CD4-positive, alpha-beta T cell treated with Interleukin-10 for 1 hour (primary cell): ENCODE measurements at regions not wholly inside any gene's neighbourhood (a gene's known extent, or its start where the extent isn't known, plus 50 kb on each side); places are given as distances from the start of the nearest gene placed in this dataset.

ENCODE experiments used
- DNase-seq: peaks from one replicate; pipeline ENCODE4 v3.0.0-alpha.2; 2020

GRCh38 chr2:126774761-126775160 lies 118.8 kb downstream of the GYPC start:
- DNase-seq: no peak

DNA sequence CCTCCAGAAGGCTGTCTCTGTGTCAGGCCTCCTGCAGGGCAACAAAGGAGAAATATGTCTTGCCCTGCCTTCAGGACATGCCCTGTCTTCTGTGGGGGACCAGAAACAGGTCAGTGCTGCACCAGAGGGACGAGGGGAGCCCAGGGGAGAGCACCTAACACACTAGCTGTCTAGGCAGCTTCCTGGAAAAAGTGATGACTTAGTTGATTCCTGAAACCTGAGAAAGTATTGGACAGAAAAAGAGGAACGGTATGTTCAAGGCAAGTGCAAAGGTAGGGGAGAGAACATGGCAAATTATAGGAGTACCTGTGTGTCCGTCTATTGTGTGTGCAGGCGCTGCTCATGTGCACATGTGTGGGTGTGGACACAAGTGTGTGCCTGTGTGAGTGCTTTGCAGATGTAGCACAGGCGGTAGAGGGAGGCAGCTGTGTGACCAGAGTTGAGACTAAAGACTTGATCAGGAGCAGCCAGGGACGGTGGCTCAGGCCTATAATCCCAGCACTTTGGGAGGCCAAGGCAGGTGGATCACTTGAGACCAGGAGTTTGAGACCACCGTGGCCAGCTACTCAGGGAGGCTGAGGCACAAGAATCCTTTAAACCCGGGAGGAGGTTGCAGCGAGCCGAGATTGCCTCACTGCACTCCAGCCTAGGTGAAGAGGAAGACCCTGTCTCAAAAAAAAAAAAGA lies 119.5 kb downstream of the GYPC start:
- DNase-seq: no peak

GRCh38 chr2:126776255-126776654 lies 120.3 kb downstream of the GYPC start:
- DNase-seq: no peak

DNA sequence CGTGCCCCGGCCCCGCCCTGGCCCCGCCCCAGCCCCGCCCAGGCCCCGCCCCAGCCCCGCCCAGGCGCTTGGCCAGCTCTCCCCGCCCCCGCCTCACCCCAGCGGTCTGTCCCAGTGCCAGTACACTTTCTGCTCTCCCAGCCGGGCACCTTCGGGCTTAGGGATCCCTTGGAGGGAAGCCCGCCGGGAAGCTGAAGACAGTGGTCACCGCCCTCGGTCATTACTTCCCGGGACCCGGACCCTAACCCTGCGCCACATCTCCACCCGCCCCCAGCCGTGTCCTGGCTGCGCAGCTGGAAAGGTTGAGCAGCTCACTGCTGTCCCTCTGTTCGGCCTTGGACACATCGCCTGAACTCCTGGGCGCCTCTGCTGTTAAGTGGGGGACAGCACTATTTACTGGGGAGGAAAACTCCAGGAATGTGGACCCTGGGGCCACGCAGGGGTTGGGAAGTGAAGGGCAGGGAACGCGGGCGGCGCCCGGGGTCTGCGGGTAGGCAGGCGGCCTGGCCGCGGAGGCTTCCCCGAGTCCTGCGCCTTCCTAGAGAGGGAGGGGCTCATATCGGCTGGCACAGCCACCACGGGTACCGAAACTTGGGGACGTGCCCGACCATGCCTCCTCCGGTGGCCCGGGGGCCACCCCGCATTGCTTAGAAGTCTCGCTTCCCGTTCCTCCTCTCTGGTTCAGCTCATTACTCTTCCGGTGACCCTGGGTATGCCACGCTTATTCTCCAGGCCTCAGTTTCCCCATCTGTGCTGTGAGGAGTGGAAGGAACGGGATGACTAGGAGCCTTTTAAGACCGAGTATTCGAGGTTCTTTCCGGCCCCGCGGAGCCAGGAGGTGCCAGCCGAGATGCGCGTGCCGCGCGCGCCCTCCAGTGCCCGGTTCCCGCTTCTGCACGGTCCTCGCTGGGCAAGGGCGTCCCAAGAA lies 121.0 kb downstream of the GYPC start:
- DNase-seq: peak; percentile 80

DNA sequence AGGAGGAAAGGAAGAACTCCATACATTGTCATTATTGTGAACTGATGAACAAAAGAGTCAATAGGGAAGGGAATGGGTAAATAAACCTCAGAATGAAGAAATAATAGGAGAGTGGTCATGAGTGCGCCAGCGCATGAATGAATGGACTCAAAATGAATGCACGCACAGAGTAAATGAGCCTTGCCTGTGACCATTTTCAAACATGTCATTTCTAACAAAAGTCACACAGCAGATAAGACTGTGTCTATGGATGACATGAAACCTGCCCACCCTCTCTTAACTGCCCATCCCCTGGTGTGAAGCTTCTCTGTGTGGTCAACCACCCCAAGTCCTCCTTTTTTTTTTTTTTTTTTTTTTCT lies 121.1 kb upstream of the TEX51 start:
- no peak for DNase-seq

DNA sequence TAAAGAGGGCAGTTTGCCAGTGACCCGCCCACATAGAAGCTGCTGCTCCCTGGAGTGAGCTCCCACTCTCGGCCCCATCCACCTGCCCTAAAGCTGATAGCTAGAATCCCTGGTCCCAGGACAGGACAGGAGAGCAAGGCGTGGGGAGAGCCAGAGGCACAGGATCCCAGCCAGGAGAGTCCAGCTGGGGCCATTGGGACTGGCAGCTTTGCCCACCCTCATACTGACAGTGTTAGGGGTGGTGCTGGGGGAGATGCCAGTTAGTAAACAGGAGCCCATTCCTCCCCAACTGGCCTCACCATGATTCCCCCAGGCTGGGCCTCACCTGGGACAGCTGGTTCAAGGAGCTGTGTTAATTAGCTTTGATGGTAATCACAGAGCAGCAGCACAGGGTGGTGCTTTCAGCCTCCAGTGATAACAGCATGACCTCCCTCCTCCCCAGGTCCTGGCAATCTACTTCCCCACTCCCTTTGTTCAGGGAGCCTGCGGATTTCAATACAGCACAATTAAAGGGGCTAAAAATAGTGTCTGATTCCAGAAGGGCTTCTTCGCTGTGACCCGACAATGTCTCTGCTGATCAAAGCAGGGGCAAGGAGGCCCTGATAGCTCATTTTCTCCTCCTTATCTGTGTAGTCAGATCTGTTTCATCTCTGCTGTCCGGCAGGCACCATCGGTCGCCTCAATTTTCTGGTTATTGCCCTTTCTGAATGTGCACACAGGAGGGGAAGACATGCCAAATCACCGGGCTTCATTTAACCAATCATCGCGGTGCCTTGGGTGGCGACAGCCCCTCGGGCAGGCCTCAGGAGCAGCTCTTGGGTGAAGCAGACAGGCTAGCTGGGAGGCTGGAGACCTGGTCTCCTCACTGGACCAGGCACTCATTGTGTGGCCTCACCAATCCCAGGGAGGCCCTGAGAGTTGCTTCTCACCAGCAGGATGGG lies 119.9 kb upstream of the TEX51 start:
- DNase-seq: no peak

DNA sequence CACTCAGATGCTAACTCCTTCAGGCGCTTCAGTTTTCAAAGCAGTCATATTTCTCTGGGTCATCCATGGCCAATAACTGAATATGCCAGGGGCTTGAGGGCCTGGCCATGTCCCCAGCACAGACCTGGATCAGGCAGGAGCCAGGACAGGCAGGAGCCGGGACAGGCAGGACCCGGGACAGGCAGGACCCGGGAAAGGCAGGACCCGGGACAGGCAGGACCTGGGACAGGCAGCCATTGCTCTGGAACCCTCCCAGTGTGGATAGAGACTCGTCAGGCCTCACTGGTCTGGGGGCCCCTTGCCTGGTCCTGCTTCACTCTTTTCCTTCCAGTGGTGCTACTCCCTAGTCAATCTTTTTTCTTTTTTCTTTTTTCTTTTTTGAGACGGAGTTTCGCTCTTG lies 117.5 kb upstream of the TEX51 start:
- no peak for DNase-seq

DNA sequence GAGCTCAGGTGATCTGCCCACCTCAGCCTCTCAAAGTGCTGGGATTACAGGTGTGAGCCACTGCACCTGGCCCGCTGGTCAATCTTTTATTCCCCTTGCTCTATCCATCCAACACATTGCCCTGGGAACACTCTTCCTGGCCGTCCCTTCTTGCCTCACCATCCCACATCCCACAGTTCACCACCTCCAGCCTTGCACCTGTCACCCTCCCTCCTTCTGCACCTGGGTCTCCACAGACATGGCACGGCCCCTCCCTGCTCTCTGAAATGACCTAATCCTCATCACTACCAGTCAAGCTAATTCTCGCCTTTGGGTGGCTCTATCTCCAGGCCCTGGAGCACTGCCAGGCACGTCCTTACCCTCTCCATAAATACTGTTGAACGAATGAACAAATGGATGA lies 116.9 kb upstream of the TEX51 start:
- DNase-seq: no peak

DNA sequence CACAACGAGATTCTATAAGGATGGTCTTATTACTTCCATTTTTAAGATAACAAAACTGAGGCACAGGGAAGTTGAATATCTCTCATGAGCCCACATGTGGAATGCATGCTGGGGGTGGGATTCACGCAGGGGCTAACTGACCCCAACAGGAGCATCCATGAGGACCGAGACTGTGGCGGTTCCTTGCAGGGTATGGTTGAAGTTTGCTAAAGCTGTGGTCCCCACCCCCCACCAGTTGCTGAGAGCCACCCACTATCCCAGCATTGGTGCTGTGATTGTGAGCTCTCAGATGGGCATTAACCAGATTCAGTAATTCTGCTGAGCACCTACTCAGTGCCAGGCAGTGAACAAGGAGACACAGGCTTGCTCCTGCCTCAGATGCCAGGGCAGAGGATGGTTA lies 116.0 kb upstream of the TEX51 start:
- no peak for DNase-seq

GRCh38 chr2:126783341-126783740 lies 115.3 kb upstream of the TEX51 start:
- no peak for DNase-seq

DNA sequence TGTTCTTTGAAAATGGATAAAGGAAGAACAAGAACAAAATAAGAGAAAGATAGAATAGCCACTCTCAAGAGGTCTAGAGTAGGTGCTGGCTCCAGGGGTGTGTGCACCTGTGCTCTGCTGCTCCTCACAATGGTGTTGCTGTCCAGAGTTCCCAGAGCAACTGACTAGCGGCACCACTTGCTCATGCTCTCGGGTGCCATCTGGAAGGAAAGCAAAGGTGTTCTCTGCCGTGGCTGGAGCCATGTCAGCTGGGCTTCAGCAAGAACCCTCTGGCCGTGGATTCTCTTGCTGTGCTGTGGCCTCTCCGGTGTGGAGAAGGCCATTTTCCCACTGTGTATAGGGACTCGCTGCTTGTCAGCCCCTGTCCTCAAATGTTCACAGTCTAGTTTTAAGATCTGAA lies 114.6 kb upstream of the TEX51 start:
- DNase-seq: no peak

DNA sequence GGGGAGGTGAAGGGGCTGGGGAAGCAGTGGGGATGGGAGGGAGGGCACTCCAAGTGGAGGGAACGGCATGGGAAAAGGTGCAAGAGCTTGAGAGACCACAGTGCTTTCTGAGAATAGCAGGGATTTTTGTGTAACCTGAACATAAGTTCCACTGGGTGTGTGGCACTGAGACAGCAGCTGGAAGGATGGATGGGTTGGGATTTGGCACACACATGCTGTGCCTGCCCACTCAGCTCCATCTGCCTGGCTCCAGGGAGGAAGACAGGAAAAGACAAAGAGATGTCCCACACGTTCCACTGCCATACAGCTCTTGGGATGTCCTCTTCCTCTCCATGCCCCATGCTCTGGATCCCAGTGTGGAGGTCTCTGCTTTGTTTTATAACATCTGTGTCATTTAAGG lies 114.1 kb upstream of the TEX51 start:
- no peak for DNase-seq

- DNase-seq: no peak
These were observed 113.5 kb upstream of the TEX51 start for GRCh38 chr2:126785236-126785635.

GRCh38 chr2:126785862-126786261 lies 112.8 kb upstream of the TEX51 start:
- DNase-seq: no peak

DNA sequence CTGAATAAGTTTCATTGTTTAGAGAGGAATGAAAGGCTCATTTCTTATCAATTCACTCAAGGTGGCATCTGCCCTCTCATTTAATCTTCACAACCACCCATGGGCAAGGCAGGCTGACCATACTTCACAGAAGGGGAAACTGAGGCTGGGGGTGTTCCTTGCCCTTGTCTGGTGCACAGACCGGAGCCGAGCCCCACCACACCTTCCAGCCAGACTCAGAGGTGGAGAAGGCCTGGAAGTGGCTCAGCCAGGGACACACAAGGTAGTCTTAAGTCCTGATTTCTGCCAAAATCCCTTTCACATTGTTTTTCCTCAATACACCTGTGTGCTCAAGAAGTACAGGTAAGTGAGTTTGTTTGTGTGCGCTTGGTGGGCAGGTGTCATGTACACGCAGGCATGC lies 111.9 kb upstream of the TEX51 start:
- no peak for DNase-seq

GRCh38 chr2:126787289-126787688 lies 111.4 kb upstream of the TEX51 start:
- DNase-seq: no peak

DNA sequence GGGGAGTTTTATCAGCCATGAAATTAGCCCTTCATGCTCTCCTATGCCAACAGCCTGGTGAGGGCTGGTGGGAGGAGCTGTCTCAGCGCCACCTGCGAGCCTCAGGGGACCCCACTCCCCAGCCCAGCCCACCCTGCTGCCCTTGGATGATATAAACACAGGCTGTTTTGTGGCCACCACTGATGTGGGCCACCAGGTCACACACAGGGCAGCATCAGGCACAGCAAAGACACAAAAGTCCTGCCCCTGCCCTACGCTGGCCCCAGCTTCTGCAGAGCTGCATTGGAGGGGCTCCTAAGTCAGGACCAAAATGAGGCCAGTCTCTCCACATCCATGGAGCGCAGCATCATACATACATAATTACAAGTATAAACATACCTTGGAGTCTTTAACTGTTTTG lies 110.6 kb upstream of the TEX51 start:
- no peak for DNase-seq

DNA sequence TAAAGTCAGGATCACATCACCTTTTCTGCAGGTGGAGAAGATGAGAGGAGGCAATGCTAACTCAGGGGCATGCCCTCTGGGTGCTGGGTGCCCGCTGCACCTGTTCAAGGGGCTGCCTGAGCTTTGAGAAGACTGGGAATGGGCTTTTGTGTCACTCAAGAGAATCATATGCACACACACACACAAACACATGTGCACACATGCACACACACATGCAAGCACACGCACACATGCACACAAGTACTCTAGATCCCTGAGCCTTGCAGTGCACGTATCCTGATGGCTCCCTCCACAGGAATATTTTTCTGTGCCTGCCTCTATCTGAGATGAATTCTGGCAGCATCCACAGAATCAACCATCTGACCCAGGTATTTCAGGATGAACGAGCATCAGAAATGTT lies 110.0 kb upstream of the TEX51 start:
- DNase-seq: no peak

DNA sequence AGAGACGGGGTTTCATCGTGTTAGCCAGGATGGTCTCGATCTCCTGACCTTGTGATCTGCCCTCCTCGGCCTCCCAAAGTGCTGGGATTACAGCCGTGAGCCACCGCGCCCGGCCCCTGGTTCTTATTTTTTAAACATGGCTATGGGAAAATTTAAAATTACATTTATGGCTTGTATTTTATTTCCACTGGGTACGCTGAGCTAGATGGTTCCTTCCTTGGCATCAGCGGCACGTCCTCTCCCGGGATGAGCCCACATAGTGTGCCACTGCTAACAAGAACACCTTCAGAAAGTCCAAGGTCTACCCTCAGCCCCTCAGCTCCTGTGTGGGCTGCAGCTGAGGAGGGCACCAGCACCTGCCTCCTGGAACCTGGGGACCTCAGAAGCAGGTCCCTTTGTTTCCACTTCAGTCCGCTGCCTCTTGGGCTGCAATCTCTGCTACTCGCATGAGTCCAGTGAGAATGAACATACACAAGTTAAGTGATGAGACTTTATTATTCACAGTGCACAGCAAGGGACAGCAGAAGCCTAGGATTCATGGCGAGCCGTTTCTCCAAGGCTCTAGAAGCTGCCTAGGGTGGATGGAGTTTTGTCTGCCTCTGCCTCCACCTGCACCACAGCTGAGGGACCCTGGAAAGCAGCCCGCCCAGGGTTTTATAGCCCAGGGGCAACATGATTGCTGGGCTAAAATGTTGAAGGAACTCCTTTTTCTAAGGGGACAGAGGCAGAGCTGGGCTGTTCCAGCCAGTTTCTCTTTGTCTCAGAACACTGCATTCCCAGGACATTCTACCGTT lies 107.5 kb upstream of the TEX51 start:
- no peak for DNase-seq

DNA sequence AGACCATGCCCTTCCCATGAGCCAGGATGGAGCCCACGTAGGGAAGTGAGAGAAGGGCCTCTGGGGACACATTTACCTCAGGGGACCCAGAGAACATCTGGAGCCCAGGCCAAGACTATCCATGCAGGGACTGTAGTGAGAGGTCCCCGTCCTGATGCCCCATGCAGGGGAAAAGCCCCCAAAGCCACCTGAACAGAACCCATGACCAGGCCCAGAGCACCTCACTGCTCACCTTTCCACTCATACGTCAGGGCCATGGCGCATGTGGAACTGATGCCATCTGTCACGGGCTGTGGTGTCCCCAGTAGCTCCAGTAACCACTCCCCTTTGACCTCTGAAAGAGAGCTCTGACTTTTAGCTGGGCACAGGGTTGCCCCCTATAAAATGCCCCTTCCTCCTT lies 106.5 kb upstream of the TEX51 start:
- no peak for DNase-seq

DNA sequence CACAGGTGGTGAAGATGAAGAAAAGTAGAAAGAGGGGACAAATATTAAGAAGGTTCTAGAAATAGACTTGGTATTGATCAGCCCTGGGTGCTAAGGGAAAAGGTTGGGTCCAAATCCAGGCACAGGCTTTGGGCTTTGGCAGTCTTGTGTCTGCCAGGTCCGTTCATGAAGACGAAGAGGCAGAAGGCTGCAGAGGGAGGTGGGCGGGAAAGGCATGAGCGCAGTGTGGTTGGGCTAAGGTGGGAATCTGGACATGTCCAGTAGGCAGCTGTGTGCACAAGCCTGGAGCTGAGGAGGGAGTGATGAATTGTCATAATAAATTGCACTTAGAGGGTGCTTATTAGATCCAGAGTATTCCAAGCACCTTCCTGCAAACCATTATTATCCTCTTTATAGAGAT lies 105.7 kb upstream of the TEX51 start:
- no peak for DNase-seq

DNA sequence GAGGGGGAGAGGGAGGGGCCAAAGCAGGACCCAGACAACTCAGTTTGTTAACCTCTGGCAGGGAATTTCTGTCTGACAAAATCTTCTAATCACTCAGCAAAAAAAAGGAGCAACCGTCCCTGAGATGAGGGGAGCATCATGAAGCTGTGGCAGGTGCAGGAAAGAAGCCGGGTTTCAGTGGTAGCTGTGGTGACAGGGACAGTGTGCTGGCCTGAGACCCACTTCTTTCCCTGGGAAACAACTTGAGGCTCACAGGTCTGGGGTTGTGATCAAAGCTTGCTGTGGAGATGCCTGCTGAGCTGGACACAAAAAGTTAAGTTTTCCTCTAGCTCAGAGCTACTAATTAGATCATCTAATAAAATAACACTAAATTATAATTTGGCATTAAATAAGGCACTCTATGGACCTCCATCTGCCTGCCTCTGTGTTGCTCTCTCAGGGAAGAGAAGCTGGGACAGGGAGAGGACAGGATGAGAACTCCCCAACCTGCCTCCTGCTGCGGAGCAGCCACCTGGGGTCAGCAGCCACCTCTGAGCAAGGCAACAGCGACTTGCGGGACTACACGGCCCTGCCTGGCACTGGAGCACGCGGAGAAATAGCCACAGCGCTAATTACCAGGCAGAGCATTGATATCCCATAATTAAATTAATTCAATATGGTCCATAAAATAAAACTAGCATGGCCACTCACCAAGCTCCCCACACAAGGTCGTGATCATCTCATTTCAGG lies 104.6 kb upstream of the TEX51 start:
- DNase-seq: no peak
